PC-9 (cell line): ENCODE measurements at regions not wholly inside any gene's neighbourhood (a gene's known extent, or its start where the extent isn't known, plus 50 kb on each side); places are given as distances from the start of the nearest gene placed in this dataset.

Source experiments
- BruUV-seq: library from RNA; stranded (reverse); fragments of 400-500 nt; replicated peaks from 2 replicates; lab custom pipeline; 2021; lab: Mats Ljungman, UMichigan
- CTCF ChIA-PET: fragments of 300-600 bp; sonication (Branson Sonifier 250); formaldehyde crosslinking; loops from one replicate; lab custom pipeline; 2022; ENCODE audit warnings: antibody characterized with exemption; lab: Charles Lee
- POLR2A ChIA-PET: fragments of 300-600 bp; sonication (Branson Sonifier 250); formaldehyde crosslinking; loops from one replicate; lab custom pipeline; 2022; ENCODE audit warnings: antibody characterized with exemption; ENCODE audit not compliant: unreplicated experiment; lab: Charles Lee
- DNase-seq, 2 experiments: peaks; one replicate each; pipeline versions ENCODE4 v3.0.0 to v3.0.0-alpha.2; 2015 to 2022; ENCODE audit warnings: mixed read lengths in 1 of 2
- H2AFZ ChIP-seq: fragments of 200-600 bp; sonication (generic); 2 replicates; pipeline ENCODE4 v1.8.1; 2017; ENCODE audit warnings: antibody characterized with exemption
- H3F3A ChIP-seq: fragments of 200-600 bp; sonication (generic); 2 replicates; pipeline ENCODE4 v1.8.1; 2017; ENCODE audit warnings: antibody characterized with exemption, mild to moderate bottlenecking, low read depth; ENCODE audit not compliant: insufficient read depth
- H3K27ac ChIP-seq: fragments of 200-600 bp; sonication (generic); 2 replicates; pipeline ENCODE4 v1.6.1; 2016; ENCODE audit warnings: mixed run types
- H3K27me3 ChIP-seq: fragments of 200-600 bp; sonication (generic); 2 replicates; pipeline ENCODE4 v1.6.1; 2016; ENCODE audit warnings: low read depth, mixed run types; ENCODE audit not compliant: insufficient read depth
- H3K36me3 ChIP-seq: fragments of 200-600 bp; sonication (generic); 2 replicates; pipeline ENCODE4 v1.6.1; 2016; ENCODE audit warnings: low read depth, mixed run types
- H3K4me1 ChIP-seq: fragments of 200-600 bp; sonication (generic); replicated peaks from 2 replicates; pipeline ENCODE4 v1.6.1; 2016; ENCODE audit warnings: mixed run types; ENCODE audit not compliant: insufficient read depth
- H3K4me2 ChIP-seq: fragments of 200-600 bp; sonication (generic); 2 replicates; pipeline ENCODE4 v1.6.1; 2017; ENCODE audit warnings: mixed run types
- H3K4me3 ChIP-seq: fragments of 200-600 bp; sonication (generic); 2 replicates; pipeline ENCODE4 v1.6.1; 2016; ENCODE audit warnings: mixed run types
- H3K79me2 ChIP-seq: fragments of 200-600 bp; sonication (generic); 2 replicates; pipeline ENCODE4 v1.6.1; 2017; ENCODE audit warnings: low read depth, mixed run types
- H3K9me2 ChIP-seq: fragments of 200-600 bp; sonication (generic); 2 replicates; pipeline ENCODE4 v1.8.1; 2017; ENCODE audit warnings: mild to moderate bottlenecking; ENCODE audit not compliant: insufficient read depth
- H3K9me3 ChIP-seq: fragments of 200-600 bp; sonication (generic); 2 replicates; pipeline ENCODE4 v1.8.1; 2016; ENCODE audit warnings: low read depth; ENCODE audit not compliant: insufficient read depth
- H4K20me1 ChIP-seq: fragments of 200-600 bp; sonication (generic); 2 replicates; pipeline ENCODE4 v1.8.1; 2017; ENCODE audit not compliant: insufficient read depth
- EZH2 ChIP-seq: fragments of 200-600 bp; sonication (generic); IDR thresholded peaks from 2 replicates; pipeline ENCODE4 v1.8.0; 2017; ENCODE audit warnings: antibody characterized with exemption, low read depth
- intact Hi-C: fragments of 100-400 bp; cut with micrococcal nuclease; formaldehyde crosslinking; loops from one replicate; pipeline ENCODE4 v1.10.0; 2022; ENCODE audit not compliant: unreplicated experiment
- TF ChIP-seq, protein P1 (sequence below): fragments of 200-600 bp; sonication (generic); conservative IDR thresholded peaks from 2 replicates; pipeline ENCODE4 v1.6.1; 2017; ENCODE audit warnings: mixed run types, antibody characterized with exemption, mild to moderate bottlenecking, moderate library complexity

DNA sequence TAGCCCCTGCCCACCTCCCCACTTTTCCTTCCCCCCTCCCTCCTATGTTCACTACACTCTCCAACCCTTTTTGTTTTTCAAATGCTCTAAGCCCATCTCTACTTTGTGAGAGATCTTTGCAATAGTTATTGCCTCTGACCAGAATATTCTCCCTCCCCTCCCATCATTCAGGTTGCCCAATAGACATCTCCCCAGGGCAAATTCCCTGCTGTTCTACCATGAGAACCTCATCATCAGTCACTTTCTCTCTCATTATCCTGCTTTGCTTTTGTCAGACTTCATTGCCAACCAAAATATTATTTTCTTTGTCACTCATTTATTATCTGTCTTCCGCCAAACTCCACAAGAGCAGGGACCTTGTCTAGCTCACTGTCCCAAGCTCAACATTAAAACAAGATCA lies 268.2 kb upstream of the PPARGC1A start:
- H3K27me3 ChIP-seq: peaks cover 4% of the 10 kb centered on the region; the same call in 1 of the 2 replicates
- no peaks in the 10 kb centered on the region for H3K9me3 ChIP-seq
- ChIA-PET CTCF (no interaction called here), POLR2A (no interaction called here)
- no peaks in the 10 kb centered on the region for H4K20me1 ChIP-seq
- TF ChIP-seq EZH2: no peak
- TF ChIP-seq, protein P1, sequence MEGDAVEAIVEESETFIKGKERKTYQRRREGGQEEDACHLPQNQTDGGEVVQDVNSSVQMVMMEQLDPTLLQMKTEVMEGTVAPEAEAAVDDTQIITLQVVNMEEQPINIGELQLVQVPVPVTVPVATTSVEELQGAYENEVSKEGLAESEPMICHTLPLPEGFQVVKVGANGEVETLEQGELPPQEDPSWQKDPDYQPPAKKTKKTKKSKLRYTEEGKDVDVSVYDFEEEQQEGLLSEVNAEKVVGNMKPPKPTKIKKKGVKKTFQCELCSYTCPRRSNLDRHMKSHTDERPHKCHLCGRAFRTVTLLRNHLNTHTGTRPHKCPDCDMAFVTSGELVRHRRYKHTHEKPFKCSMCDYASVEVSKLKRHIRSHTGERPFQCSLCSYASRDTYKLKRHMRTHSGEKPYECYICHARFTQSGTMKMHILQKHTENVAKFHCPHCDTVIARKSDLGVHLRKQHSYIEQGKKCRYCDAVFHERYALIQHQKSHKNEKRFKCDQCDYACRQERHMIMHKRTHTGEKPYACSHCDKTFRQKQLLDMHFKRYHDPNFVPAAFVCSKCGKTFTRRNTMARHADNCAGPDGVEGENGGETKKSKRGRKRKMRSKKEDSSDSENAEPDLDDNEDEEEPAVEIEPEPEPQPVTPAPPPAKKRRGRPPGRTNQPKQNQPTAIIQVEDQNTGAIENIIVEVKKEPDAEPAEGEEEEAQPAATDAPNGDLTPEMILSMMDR: no peak
- no TSS peak for BruUV-seq
- no peaks in the 10 kb centered on the region for H3K9me2 ChIP-seq
- no peak overlapping the region for H3K27ac ChIP-seq
- no peak for DNase-seq
- no peaks in the 10 kb centered on the region for H3K79me2 ChIP-seq
- H3K4me3 ChIP-seq: no peak overlapping the region
- no peaks in the 10 kb centered on the region for H3K36me3 ChIP-seq
- intact Hi-C loops: no loop called here
- H3F3A ChIP-seq: no peaks in the 10 kb centered on the region
- H2AFZ ChIP-seq: no peak overlapping the region
- no peak overlapping the region for H3K4me2 ChIP-seq
- H3K4me1 ChIP-seq: no peaks in the 10 kb centered on the region

DNA sequence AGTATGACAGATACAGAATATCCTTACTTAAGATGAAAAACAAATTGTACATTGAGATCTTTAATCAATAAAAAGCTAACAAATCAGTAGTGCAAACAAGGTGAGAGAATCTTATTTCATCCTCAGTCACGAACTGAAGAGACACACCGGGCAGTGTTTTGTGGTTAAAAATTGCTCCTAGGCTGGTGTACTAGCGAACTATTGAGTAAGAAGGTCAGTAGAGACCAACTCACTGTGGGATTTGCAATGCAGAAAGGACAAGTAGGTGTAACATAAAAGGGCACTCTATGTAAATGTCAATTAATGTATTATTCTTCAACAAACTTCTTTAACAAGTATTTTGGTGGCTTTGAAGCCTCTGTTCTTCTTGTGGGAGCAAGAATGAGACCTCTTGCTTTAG lies 260.2 kb upstream of the PPARGC1A start:
- Histone ChIP-seq H3K79me2 (no peaks in the 10 kb centered on the region), H3F3A (no peaks in the 10 kb centered on the region), H3K4me3 (no peak overlapping the region), H3K27me3 (peaks cover 16% of the 10 kb centered on the region; the same call in 1 of the 2 replicates), H3K4me1 (no peaks in the 10 kb centered on the region), H3K9me2 (no peaks in the 10 kb centered on the region), H4K20me1 (no peaks in the 10 kb centered on the region), H2AFZ (no peak overlapping the region), H3K4me2 (no peak overlapping the region), H3K36me3 (no peaks in the 10 kb centered on the region), H3K9me3 (no peaks in the 10 kb centered on the region), H3K27ac (no peak overlapping the region)
- TF ChIP-seq EZH2: no peak
- TF ChIP-seq, protein P1: no peak
- no TSS peak for BruUV-seq
- ChIA-PET POLR2A (no interaction called here), CTCF (no interaction called here)
- no peak for DNase-seq
- intact Hi-C loops: no loop called here

DNA sequence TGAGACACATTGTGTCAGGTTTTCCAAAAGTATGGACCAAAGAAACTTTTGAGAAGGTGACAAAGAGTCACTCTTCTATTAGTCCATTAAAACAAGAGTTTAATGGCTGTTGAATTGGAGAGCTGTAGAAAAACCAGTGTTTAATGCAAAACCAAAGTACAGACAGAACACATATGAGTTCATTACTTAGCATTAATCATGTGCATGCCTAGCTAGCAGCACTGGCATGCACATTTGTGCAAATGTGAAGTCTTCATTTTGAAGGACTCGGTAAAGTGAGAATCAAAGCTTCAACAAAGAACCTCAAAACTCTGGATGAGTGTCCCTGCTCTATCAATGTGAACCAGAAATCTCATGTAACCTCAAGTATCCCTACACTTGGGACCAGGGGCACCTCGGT lies 256.3 kb upstream of the PPARGC1A start:
- no peaks in the 10 kb centered on the region for H3K79me2 ChIP-seq
- no peak overlapping the region for H3K27ac ChIP-seq
- ChIA-PET POLR2A (no interaction called here), CTCF (no interaction called here)
- H3K4me1 ChIP-seq: no peaks in the 10 kb centered on the region
- BruUV-seq: no TSS peak
- no peaks in the 10 kb centered on the region for H3K27me3 ChIP-seq
- no peaks in the 10 kb centered on the region for H3F3A ChIP-seq
- H3K9me3 ChIP-seq: no peaks in the 10 kb centered on the region
- H3K4me2 ChIP-seq: no peak overlapping the region
- H3K9me2 ChIP-seq: no peaks in the 10 kb centered on the region
- no peak overlapping the region for H3K4me3 ChIP-seq
- intact Hi-C loops: no loop called here
- H4K20me1 ChIP-seq: no peaks in the 10 kb centered on the region
- no peaks in the 10 kb centered on the region for H3K36me3 ChIP-seq
- no peak overlapping the region for H2AFZ ChIP-seq
- no peak for DNase-seq
- TF ChIP-seq EZH2: no peak
- TF ChIP-seq, protein P1: no peak
